HCT116 (cell line): ENCODE measurements at regions not wholly inside any gene's neighbourhood (a gene's known extent, or its start where the extent isn't known, plus 50 kb on each side); places are given as distances from the start of the nearest gene placed in this dataset.

Experiments used
- ATF3 ChIP-seq: IDR thresholded peaks from 2 replicates; pipeline ENCODE4 v1.6.1; 2012
- CTCF ChIP-seq, 3 experiments: fragments of 200-600 bp in 1 of 3; sonication (generic) in 1 of 3; IDR thresholded peaks in 2 of 3; conservative IDR thresholded peaks in 1 of 3; 2 replicates each; pipeline ENCODE4 v1.5.1; 2012 to 2017; ENCODE audit warnings: low read depth in 2 of 3, low read length in 2 of 3, antibody characterized with exemption in 1 of 3, borderline replicate concordance in 1 of 3, control low read depth in 1 of 3, mild to moderate bottlenecking in 1 of 3, mixed read lengths in 1 of 3, mixed run types in 1 of 3, moderate library complexity in 1 of 3; ENCODE audit not compliant: insufficient read depth in 1 of 3
- EZH2phosphoT487 ChIP-seq: fragments of 200-600 bp; IDR thresholded peaks from 2 replicates; pipeline ENCODE4 v1.6.1; 2018; ENCODE audit warnings: antibody characterized with exemption, borderline replicate concordance
- SP1 ChIP-seq: IDR thresholded peaks from 2 replicates; pipeline ENCODE4 v1.6.1; 2012; ENCODE audit warnings: low read depth
- YY1 ChIP-seq: IDR thresholded peaks from 2 replicates; pipeline ENCODE4 v1.6.1; 2011; ENCODE audit warnings: low read length, low read depth, moderate library complexity, mild to moderate bottlenecking; ENCODE audit not compliant: insufficient replicate concordance; ENCODE audit errors: extremely low read depth

GRCh38 chr19:28914173-28914572, 298.8 kb downstream of the UQCRFS1 start:
- TF ChIP-seq CTCF (IDR thresholded peaks at IDR 0.05 in 2 of 3, conservative IDR thresholded peaks at IDR 0.05 in 1 of 3; ENCODE audit: borderline replicate concordance in 1 of 3, insufficient read depth in 1 of 3, low read depth in 2 of 3, low read length in 2 of 3) = no peak
- TF ChIP-seq YY1 = no peak
- no peak for TF ChIP-seq SP1
- no peak for TF ChIP-seq ATF3
- TF ChIP-seq EZH2phosphoT487 = no peak
